ENCODE measurements at regions not wholly inside any gene's neighbourhood (a gene's known extent, or its start where the extent isn't known, plus 50 kb on each side); places are given as distances from the start of the nearest gene placed in this dataset.

GRCh38 chr18:60936101-60936500, 397.1 kb upstream of the CDH20 start:
- DNase-seq = no peak
- Mint-ChIP-seq H3K27ac (no peak overlapping the region), H3K4me1 (no peaks in the 10 kb centered on the region), H3K9me3 (peaks cover 4% of the 10 kb centered on the region), H3K36me3 (no peaks in the 10 kb centered on the region), H3K4me3 (no peak overlapping the region), H3K27me3 (no peaks in the 10 kb centered on the region)
- CTCF ChIA-PET = no interaction called here

- CTCF ChIA-PET = no interaction called here
- Mint-ChIP-seq H3K9me3 (peaks cover 3% of the 10 kb centered on the region), H3K36me3 (no peaks in the 10 kb centered on the region), H3K4me3 (no peak overlapping the region), H3K27ac (no peak overlapping the region), H3K27me3 (no peaks in the 10 kb centered on the region), H3K4me1 (no peaks in the 10 kb centered on the region)
- no peak for DNase-seq
Observed at GRCh38 chr18:60943297-60943696, 389.9 kb upstream of the CDH20 start.

GRCh38 chr18:60950634-60951033, 382.6 kb upstream of the CDH20 start:
- no peaks in the 10 kb centered on the region for H3K4me1 Mint-ChIP-seq
- DNase-seq = no peak
- H3K27me3 Mint-ChIP-seq = no peaks in the 10 kb centered on the region
- H3K9me3 Mint-ChIP-seq = peaks cover 1% of the 10 kb centered on the region
- H3K27ac Mint-ChIP-seq = no peak overlapping the region
- no peaks in the 10 kb centered on the region for H3K36me3 Mint-ChIP-seq
- no peak overlapping the region for H3K4me3 Mint-ChIP-seq
- CTCF ChIA-PET = no interaction called here

GRCh38 chr18:60951091-60951490, 382.1 kb upstream of the CDH20 start:
- no peaks in the 10 kb centered on the region for H3K36me3 Mint-ChIP-seq
- CTCF ChIA-PET = no interaction called here
- no peaks in the 10 kb centered on the region for H3K4me1 Mint-ChIP-seq
- H3K4me3 Mint-ChIP-seq = no peak overlapping the region
- H3K27me3 Mint-ChIP-seq = no peaks in the 10 kb centered on the region
- no peak for DNase-seq
- H3K9me3 Mint-ChIP-seq = peaks cover 1% of the 10 kb centered on the region
- no peak overlapping the region for H3K27ac Mint-ChIP-seq

GRCh38 chr18:60962625-60963024, 370.6 kb upstream of the CDH20 start:
- DNase-seq = no peak
- Mint-ChIP-seq H3K36me3 (no peaks in the 10 kb centered on the region), H3K9me3 (no peaks in the 10 kb centered on the region), H3K4me1 (no peaks in the 10 kb centered on the region), H3K27me3 (no peaks in the 10 kb centered on the region), H3K27ac (no peak overlapping the region), H3K4me3 (no peak overlapping the region)
- CTCF ChIA-PET = no interaction called here

- no peaks in the 10 kb centered on the region for H3K36me3 Mint-ChIP-seq
- CTCF ChIA-PET = no interaction called here
- H3K9me3 Mint-ChIP-seq = no peaks in the 10 kb centered on the region
- H3K4me1 Mint-ChIP-seq = no peaks in the 10 kb centered on the region
- no peak for DNase-seq
- no peaks in the 10 kb centered on the region for H3K27me3 Mint-ChIP-seq
- H3K27ac Mint-ChIP-seq = no peak overlapping the region
- no peak overlapping the region for H3K4me3 Mint-ChIP-seq
Observed at GRCh38 chr18:60965856-60966255, 367.4 kb upstream of the CDH20 start.

- H3K4me1 Mint-ChIP-seq = no peaks in the 10 kb centered on the region
- CTCF ChIA-PET = no interaction called here
- H3K4me3 Mint-ChIP-seq = no peak overlapping the region
- H3K9me3 Mint-ChIP-seq = no peaks in the 10 kb centered on the region
- H3K27ac Mint-ChIP-seq = no peak overlapping the region
- H3K36me3 Mint-ChIP-seq = no peaks in the 10 kb centered on the region
- no peaks in the 10 kb centered on the region for H3K27me3 Mint-ChIP-seq
- DNase-seq = no peak
Observed at GRCh38 chr18:60966876-60967275, 366.4 kb upstream of the CDH20 start.

GRCh38 chr18:60975420-60975819, 357.8 kb upstream of the CDH20 start:
- DNase-seq = no peak
- Mint-ChIP-seq H3K4me3 (no peak overlapping the region), H3K9me3 (peaks cover 2% of the 10 kb centered on the region), H3K36me3 (no peaks in the 10 kb centered on the region), H3K4me1 (no peaks in the 10 kb centered on the region), H3K27ac (no peak overlapping the region), H3K27me3 (no peaks in the 10 kb centered on the region)
- CTCF ChIA-PET = no interaction called here

- H3K36me3 Mint-ChIP-seq = no peaks in the 10 kb centered on the region
- peaks cover 2% of the 10 kb centered on the region for H3K9me3 Mint-ChIP-seq
- CTCF ChIA-PET = no interaction called here
- H3K4me3 Mint-ChIP-seq = no peak overlapping the region
- DNase-seq = no peak
- no peaks in the 10 kb centered on the region for H3K27me3 Mint-ChIP-seq
- H3K27ac Mint-ChIP-seq = no peak overlapping the region
- no peaks in the 10 kb centered on the region for H3K4me1 Mint-ChIP-seq
Observed at GRCh38 chr18:60976976-60977375, 356.3 kb upstream of the CDH20 start.

GRCh38 chr18:60978338-60978737, 354.9 kb upstream of the CDH20 start:
- Mint-ChIP-seq H3K9me3 (peaks cover 2% of the 10 kb centered on the region), H3K4me3 (no peak overlapping the region), H3K4me1 (no peaks in the 10 kb centered on the region), H3K27me3 (no peaks in the 10 kb centered on the region), H3K36me3 (no peaks in the 10 kb centered on the region), H3K27ac (no peak overlapping the region)
- no peak for DNase-seq
- CTCF ChIA-PET = no interaction called here

- Mint-ChIP-seq H3K4me1 (no peaks in the 10 kb centered on the region), H3K4me3 (no peak overlapping the region), H3K9me3 (peaks cover 6% of the 10 kb centered on the region), H3K27ac (no peak overlapping the region), H3K27me3 (no peaks in the 10 kb centered on the region), H3K36me3 (no peaks in the 10 kb centered on the region)
- no peak for DNase-seq
- CTCF ChIA-PET = no interaction called here
Observed at GRCh38 chr18:60980422-60981005, 352.7 kb upstream of the CDH20 start.

GRCh38 chr18:60981682-60982328, 351.4 kb upstream of the CDH20 start:
- no peak overlapping the region for H3K27ac Mint-ChIP-seq
- H3K9me3 Mint-ChIP-seq = peaks cover 6% of the 10 kb centered on the region
- H3K4me1 Mint-ChIP-seq = no peaks in the 10 kb centered on the region
- no peaks in the 10 kb centered on the region for H3K27me3 Mint-ChIP-seq
- H3K36me3 Mint-ChIP-seq = no peaks in the 10 kb centered on the region
- no peak for DNase-seq
- no peak overlapping the region for H3K4me3 Mint-ChIP-seq
- CTCF ChIA-PET = no interaction called here

GRCh38 chr18:60982329-60982695, 350.9 kb upstream of the CDH20 start:
- Mint-ChIP-seq H3K36me3 (no peaks in the 10 kb centered on the region), H3K27me3 (no peaks in the 10 kb centered on the region), H3K27ac (no peak overlapping the region), H3K4me1 (no peaks in the 10 kb centered on the region), H3K4me3 (no peak overlapping the region), H3K9me3 (peaks cover 6% of the 10 kb centered on the region)
- CTCF ChIA-PET = no interaction called here
- DNase-seq = no peak

- Mint-ChIP-seq H3K27me3 (no peaks in the 10 kb centered on the region), H3K4me3 (no peak overlapping the region), H3K36me3 (no peaks in the 10 kb centered on the region), H3K9me3 (peaks cover 4% of the 10 kb centered on the region), H3K4me1 (no peaks in the 10 kb centered on the region), H3K27ac (no peak overlapping the region)
- no peak for DNase-seq
- CTCF ChIA-PET = no interaction called here
Observed at GRCh38 chr18:60982928-60983327, 350.3 kb upstream of the CDH20 start.

- Mint-ChIP-seq H3K9me3 (peaks cover 4% of the 10 kb centered on the region), H3K4me3 (no peak overlapping the region), H3K4me1 (no peaks in the 10 kb centered on the region), H3K27me3 (no peaks in the 10 kb centered on the region), H3K36me3 (no peaks in the 10 kb centered on the region), H3K27ac (no peak overlapping the region)
- DNase-seq = no peak
- CTCF ChIA-PET = no interaction called here
Observed at GRCh38 chr18:60984510-60984909, 348.7 kb upstream of the CDH20 start.

GRCh38 chr18:60987963-60988362, 345.3 kb upstream of the CDH20 start:
- peaks cover 9% of the 10 kb centered on the region for H3K9me3 Mint-ChIP-seq
- DNase-seq = no peak
- CTCF ChIA-PET = no interaction called here
- no peak overlapping the region for H3K4me3 Mint-ChIP-seq
- no peak overlapping the region for H3K27ac Mint-ChIP-seq
- no peaks in the 10 kb centered on the region for H3K27me3 Mint-ChIP-seq
- H3K4me1 Mint-ChIP-seq = no peaks in the 10 kb centered on the region
- H3K36me3 Mint-ChIP-seq = no peaks in the 10 kb centered on the region

All from activated naive CD4-positive, alpha-beta T cell treated with anti-CD3 and anti-CD28 coated beads, Interleukin-2, amount 10 ng/mL, durations not matched to agents 7 days and 5 days (primary cell).